IPS-20b (cell line): ENCODE measurements at regions not wholly inside any gene's neighbourhood (a gene's known extent, or its start where the extent isn't known, plus 50 kb on each side); places are given as distances from the start of the nearest gene placed in this dataset.

Experiments used
- H3K27ac ChIP-seq: one replicate; pipeline ENCODE4 v1.5.1; 2013; ENCODE audit warnings: low read length
- H3K27me3 ChIP-seq: 2 replicates; pipeline ENCODE4 v1.6.1; 2013; ENCODE audit warnings: mild to moderate bottlenecking, low read length, inconsistent platforms; ENCODE audit not compliant: insufficient read depth
- H3K36me3 ChIP-seq: 2 replicates; pipeline ENCODE4 v1.6.1; 2013; ENCODE audit warnings: low read depth, mild to moderate bottlenecking, inconsistent platforms, low read length, moderate library complexity; ENCODE audit not compliant: insufficient read depth
- H3K4me1 ChIP-seq: 2 replicates; pipeline ENCODE4 v1.6.1; 2013; ENCODE audit warnings: mild to moderate bottlenecking, control low read depth, inconsistent platforms, low read length, moderate library complexity; ENCODE audit not compliant: insufficient read depth
- H3K4me3 ChIP-seq: 2 replicates; pipeline ENCODE4 v1.5.1; 2013; ENCODE audit warnings: mild to moderate bottlenecking, low read length, inconsistent platforms
- H3K9ac ChIP-seq: 2 replicates; pipeline ENCODE4 v1.6.1; 2013; ENCODE audit warnings: low read depth, mild to moderate bottlenecking, inconsistent platforms, low read length, moderate library complexity
- H3K9me3 ChIP-seq: 2 replicates; pipeline ENCODE4 v1.6.1; 2013; ENCODE audit warnings: mild to moderate bottlenecking, low read depth, low read length, inconsistent platforms; ENCODE audit not compliant: insufficient read depth

GRCh38 chr12:11946161-11946560 lies 124.6 kb upstream of the BCL2L14 start:
- H3K27ac ChIP-seq = no peak overlapping the region
- H3K4me1 ChIP-seq = no peaks in the 10 kb centered on the region; the same call in 1 of the 2 replicates
- H3K36me3 ChIP-seq = no peaks in the 10 kb centered on the region
- no peak overlapping the region for H3K4me3 ChIP-seq
- no peaks in the 10 kb centered on the region for H3K27me3 ChIP-seq
- H3K9me3 ChIP-seq = no peaks in the 10 kb centered on the region
- H3K9ac ChIP-seq = no peak overlapping the region

- no peaks in the 10 kb centered on the region for H3K9me3 ChIP-seq
- H3K4me1 ChIP-seq = no peaks in the 10 kb centered on the region; the same call in 1 of the 2 replicates
- H3K27ac ChIP-seq = no peak overlapping the region
- H3K9ac ChIP-seq = no peak overlapping the region
- no peaks in the 10 kb centered on the region for H3K36me3 ChIP-seq
- H3K27me3 ChIP-seq = no peaks in the 10 kb centered on the region
- no peak overlapping the region for H3K4me3 ChIP-seq
These were observed 123.5 kb upstream of the BCL2L14 start for GRCh38 chr12:11947213-11947612.

- Histone ChIP-seq H3K9me3 (no peaks in the 10 kb centered on the region), H3K27ac (no peak overlapping the region), H3K9ac (no peak overlapping the region), H3K27me3 (no peaks in the 10 kb centered on the region), H3K4me1 (no peaks in the 10 kb centered on the region; the same call in 1 of the 2 replicates), H3K4me3 (no peak overlapping the region), H3K36me3 (no peaks in the 10 kb centered on the region)
These were observed 120.9 kb upstream of the BCL2L14 start for GRCh38 chr12:11949738-11950411.

GRCh38 chr12:11951209-11951608 lies 119.5 kb upstream of the BCL2L14 start:
- no peaks in the 10 kb centered on the region for H3K27me3 ChIP-seq
- H3K27ac ChIP-seq = no peak overlapping the region
- H3K9ac ChIP-seq = no peak overlapping the region
- no peak overlapping the region for H3K4me3 ChIP-seq
- no peaks in the 10 kb centered on the region for H3K9me3 ChIP-seq
- H3K36me3 ChIP-seq = no peaks in the 10 kb centered on the region
- no peaks in the 10 kb centered on the region; the same call in 1 of the 2 replicates for H3K4me1 ChIP-seq

GRCh38 chr12:11953523-11953922 lies 117.2 kb upstream of the BCL2L14 start:
- no peak overlapping the region for H3K27ac ChIP-seq
- no peaks in the 10 kb centered on the region; the same call in 1 of the 2 replicates for H3K4me1 ChIP-seq
- no peaks in the 10 kb centered on the region for H3K36me3 ChIP-seq
- no peaks in the 10 kb centered on the region for H3K9me3 ChIP-seq
- H3K27me3 ChIP-seq = no peaks in the 10 kb centered on the region
- H3K9ac ChIP-seq = no peak overlapping the region
- no peak overlapping the region for H3K4me3 ChIP-seq

- no peaks in the 10 kb centered on the region for H3K9me3 ChIP-seq
- no peaks in the 10 kb centered on the region; the same call in 1 of the 2 replicates for H3K4me1 ChIP-seq
- H3K36me3 ChIP-seq = no peaks in the 10 kb centered on the region
- no peaks in the 10 kb centered on the region for H3K27me3 ChIP-seq
- H3K27ac ChIP-seq = no peak overlapping the region
- H3K9ac ChIP-seq = no peak overlapping the region
- no peak overlapping the region for H3K4me3 ChIP-seq
These were observed 116.6 kb upstream of the BCL2L14 start for GRCh38 chr12:11954181-11954580.

GRCh38 chr12:11958221-11959091 lies 112.3 kb upstream of the BCL2L14 start:
- Histone ChIP-seq H3K27ac (no peak overlapping the region), H3K4me1 (peaks cover 3% of the 10 kb centered on the region; the same call in 1 of the 2 replicates), H3K4me3 (no peak overlapping the region), H3K9ac (no peak overlapping the region), H3K36me3 (no peaks in the 10 kb centered on the region), H3K9me3 (no peaks in the 10 kb centered on the region), H3K27me3 (no peaks in the 10 kb centered on the region)

- no peak overlapping the region for H3K27ac ChIP-seq
- H3K4me3 ChIP-seq = no peak overlapping the region
- no peaks in the 10 kb centered on the region for H3K36me3 ChIP-seq
- H3K27me3 ChIP-seq = no peaks in the 10 kb centered on the region
- no peak overlapping the region for H3K9ac ChIP-seq
- H3K9me3 ChIP-seq = no peaks in the 10 kb centered on the region
- peaks cover 3% of the 10 kb centered on the region; the same call in 1 of the 2 replicates for H3K4me1 ChIP-seq
These were observed 111.5 kb upstream of the BCL2L14 start for GRCh38 chr12:11959117-11959823.

- Histone ChIP-seq H3K27me3 (no peaks in the 10 kb centered on the region), H3K4me3 (no peak overlapping the region), H3K27ac (no peak overlapping the region), H3K9me3 (no peaks in the 10 kb centered on the region), H3K9ac (no peak overlapping the region), H3K36me3 (no peaks in the 10 kb centered on the region), H3K4me1 (peaks cover 3% of the 10 kb centered on the region; the same call in 1 of the 2 replicates)
These were observed 110.1 kb upstream of the BCL2L14 start for GRCh38 chr12:11960646-11961045.

GRCh38 chr12:11961686-11962085 lies 109.1 kb upstream of the BCL2L14 start:
- Histone ChIP-seq H3K36me3 (no peaks in the 10 kb centered on the region), H3K27me3 (no peaks in the 10 kb centered on the region), H3K27ac (no peak overlapping the region), H3K9ac (no peak overlapping the region), H3K9me3 (no peaks in the 10 kb centered on the region), H3K4me1 (peaks cover 3% of the 10 kb centered on the region; the same call in 1 of the 2 replicates), H3K4me3 (no peak overlapping the region)

- Histone ChIP-seq H3K27me3 (no peaks in the 10 kb centered on the region), H3K27ac (no peak overlapping the region), H3K36me3 (no peaks in the 10 kb centered on the region), H3K4me3 (no peak overlapping the region), H3K4me1 (peaks cover 3% of the 10 kb centered on the region; the same call in 1 of the 2 replicates), H3K9ac (no peak overlapping the region), H3K9me3 (no peaks in the 10 kb centered on the region)
These were observed 107.9 kb upstream of the BCL2L14 start for GRCh38 chr12:11962860-11963259.
